ENCODE measurements at regions not wholly inside any gene's neighbourhood (a gene's known extent, or its start where the extent isn't known, plus 50 kb on each side); places are given as distances from the start of the nearest gene placed in this dataset.
"Not testable (repeated sequence)": the region's sequence is repeated elsewhere in the genome, so short reads cannot be mapped to it uniquely, and the experiment has no call there.

DNA sequence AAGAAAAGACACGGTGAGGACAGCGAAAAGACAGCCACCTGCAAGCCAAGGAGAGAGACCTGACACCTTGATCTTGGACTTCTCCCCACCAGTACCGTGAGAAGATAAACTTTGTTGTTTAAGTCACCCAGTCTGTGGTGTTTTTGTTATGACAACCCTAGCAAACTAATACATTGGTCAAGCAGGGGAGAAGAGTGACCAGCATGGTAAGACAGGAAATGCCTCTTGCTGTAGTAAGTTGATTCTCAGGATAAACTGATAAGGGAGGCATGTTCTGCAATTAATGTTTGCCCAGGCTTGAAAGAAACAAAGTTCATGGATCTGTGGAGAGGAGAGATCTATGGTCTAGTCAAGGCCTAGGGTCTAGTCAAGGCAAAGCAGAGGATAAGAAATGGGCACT lies 801.2 kb downstream of the MAT2B start:
- DNase-seq = no peak

DNA sequence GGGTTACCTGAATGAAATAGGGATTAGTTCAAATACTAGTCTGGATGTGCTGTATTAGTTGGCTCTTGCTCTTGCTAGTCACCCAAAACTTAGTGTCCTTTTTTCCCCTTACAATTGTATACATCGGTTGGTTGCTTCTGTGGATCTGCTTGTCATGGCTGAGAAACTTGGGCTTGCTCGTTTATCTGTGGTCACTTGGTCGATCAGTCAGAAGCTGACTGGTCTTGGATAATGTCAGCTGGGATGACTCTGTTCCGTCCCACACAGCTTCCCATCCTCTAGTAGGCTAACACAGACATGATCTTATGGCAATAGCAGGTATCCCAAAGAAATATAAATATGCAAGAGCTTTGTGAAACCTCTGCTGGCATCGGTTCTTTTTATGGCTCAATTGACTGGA lies 807.4 kb downstream of the MAT2B start:
- DNase-seq = no peak

DNA sequence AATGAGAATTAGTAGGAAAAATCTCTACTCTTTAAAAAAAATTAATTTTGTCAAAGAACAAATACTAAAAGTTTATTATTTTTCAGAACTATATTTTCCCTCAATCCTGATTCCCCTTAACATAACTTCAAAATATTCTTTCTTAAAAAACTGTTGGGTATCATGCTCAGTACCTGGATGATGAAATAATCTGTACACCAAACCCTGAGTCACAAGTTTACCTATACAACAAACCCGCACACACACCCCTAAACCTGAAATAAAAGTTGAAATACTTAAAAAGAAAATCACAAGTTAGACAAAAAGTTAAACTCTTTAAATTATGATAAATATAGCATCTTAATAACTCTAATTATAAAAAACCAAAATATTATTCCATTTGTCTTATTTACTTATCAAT lies 812.3 kb downstream of the MAT2B start:
- no peak for DNase-seq

DNA sequence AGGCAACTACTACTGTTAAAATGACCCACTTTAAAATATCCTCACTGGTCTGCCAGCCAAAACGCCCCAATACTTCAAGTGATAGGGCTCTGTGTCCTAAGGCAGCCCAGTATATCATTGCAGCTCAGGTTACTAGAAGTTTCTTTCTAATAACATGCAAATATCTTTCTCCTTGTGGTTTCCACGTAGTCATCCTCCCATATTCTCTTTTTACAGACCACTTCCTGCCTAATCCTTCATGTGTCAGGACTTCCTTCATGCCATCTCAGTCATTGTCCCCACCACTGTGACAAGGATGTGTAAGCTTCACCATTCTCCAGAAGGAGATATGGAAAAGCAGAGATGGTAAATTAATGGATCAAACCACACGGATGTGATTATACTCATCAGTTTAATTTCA lies 813.7 kb downstream of the MAT2B start:
- no peak for DNase-seq

DNA sequence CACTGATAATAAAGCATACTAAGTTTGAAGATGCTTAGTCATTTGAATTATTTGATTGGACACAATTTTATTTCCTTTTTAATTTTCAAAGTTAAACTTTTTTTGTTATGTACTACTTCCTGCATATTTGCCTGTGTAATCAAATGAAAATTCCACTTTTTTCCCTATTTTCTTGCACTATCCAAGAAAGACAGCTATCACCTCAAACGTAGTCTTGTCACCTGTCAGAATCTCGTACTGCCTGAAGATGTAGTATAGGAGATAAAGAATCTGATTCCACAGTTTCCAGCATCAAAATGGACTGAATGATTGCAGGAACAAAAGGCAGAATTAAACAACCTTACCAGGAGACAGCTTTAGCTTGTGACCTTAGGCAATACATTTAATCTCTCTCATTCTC lies 818.8 kb downstream of the MAT2B start:
- no peak for DNase-seq

DNA sequence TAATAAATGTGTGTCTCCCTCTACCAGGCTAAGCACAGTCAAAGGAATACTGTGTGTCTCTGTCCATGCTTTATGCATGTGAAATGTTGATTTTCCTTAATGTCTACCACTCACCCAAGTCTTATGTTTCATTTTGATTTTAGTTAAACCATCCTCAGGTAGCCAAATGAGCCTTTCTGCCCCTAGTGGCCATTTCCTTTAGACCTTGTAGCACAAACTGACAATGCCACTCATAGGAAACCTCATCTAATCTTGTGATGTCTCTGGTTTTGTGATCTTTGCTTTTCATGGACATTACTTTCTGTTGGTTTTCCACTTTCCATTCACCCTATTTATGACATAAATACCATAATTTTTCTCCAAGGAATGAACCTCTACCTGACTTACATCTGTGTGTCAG lies 820.8 kb downstream of the MAT2B start:
- DNase-seq = no peak

DNA sequence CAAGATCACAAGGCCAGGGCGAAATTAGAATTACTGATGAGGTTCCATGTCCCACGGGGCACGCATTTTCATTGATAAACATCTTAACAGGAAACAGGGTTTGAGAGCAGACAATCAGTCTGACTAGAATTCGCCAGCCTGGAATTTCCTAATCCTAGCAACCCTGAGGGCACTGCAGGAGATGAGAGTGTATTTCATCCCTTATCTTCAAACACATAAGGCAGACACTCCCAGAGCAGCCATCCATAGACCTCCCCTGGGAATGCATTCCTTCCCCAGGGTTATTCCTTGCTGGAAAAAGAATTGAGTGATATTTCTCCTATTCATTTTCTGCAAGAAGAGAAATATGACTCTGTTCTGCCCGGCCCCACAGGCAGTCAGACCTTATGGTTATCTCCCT lies 821.7 kb downstream of the MAT2B start:
- not testable (repeated sequence) for DNase-seq

DNA sequence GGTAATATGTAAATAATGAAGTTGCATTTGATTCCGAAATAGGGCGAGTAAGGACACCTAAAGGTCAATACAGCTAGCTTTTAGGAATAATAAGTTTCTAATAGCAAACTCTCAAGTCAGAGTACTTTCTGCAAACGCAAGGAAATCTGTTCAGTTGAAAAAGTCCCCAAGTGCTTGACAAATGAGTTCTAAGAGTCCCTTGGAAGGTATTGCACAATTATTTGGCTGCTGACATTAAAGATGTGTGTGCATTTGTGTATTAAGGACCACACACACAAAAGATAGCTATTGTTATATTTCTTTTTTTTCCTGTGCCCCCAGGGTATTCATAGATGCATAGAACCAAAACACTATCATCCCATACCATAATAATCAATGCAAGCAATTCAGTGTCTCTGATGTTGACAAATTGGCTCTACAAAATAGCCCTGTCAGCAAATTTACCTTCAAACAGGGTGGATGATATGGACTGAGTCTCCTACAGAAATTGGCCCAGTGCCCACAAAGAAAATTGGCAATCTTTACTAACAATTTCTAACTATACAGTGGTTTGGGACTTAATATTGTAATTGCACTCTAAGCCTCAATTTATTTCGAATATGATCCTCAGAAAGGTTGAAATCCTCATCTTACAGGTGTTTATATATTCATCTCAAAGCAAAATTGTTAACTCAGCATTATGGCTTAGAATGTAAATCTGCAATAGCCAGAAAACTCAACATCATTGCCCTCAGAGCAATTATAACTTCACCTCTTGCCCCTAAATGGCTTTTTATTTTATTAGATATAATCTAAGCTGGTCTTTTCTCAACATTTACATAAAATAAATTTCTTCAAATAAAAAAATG lies 827.2 kb downstream of the MAT2B start:
- no peak for DNase-seq

DNA sequence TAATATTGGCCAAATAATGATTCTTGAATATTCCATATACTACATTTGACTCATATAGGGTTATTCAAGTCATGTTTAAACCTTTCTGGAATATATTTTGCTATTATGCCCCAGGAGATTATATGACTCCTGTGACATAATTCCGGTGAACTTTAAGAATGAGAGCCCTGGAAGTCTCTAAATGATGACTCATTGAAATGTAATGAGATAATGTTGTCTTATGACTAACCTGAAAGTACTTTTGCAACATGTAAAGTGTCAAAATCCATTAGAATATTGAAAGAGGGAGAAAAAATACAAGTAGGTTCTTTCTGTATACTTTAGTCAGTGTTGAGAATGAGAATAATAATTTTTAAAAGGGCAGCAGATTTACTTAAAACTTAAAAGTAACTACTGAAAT lies 830.4 kb downstream of the MAT2B start:
- no peak for DNase-seq

DNA sequence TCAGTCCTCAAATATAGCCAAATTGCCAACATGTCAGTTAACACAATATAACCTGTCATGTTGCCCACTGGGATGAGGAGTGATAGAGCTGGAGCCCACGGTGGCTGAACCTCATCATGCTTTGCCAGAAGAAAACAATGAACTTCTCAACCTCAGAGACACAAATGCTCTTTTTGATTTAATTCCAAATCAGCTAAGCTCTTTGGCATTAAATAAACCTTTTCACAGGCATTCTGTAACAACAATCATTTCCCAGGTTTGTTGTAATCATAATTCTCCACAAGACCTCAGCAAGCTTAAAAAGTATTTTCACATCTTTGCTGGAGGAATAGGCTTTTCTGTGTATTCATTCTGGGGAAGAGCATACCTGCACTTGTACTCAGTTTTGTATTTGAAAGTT lies 830.9 kb downstream of the MAT2B start:
- DNase-seq = no peak

DNA sequence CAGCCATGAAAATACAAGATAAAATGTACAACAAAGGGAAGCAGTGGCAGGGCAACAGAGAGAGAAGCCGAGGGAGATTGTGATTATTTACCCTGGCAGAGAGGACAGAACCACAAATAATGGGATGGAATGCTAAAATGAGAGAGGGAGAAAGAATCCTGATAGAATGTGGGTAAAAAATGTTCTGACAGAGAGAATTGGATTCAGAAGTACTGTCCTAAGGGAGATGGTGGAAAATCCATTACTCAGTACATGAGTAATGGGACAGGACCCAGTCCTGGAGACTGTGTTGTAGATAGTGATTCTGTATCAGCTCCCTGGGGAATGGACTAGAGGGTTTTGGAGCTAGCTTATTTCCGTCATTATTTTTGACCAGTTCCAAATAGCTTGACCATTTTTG lies 831.5 kb downstream of the MAT2B start:
- no peak for DNase-seq

DNA sequence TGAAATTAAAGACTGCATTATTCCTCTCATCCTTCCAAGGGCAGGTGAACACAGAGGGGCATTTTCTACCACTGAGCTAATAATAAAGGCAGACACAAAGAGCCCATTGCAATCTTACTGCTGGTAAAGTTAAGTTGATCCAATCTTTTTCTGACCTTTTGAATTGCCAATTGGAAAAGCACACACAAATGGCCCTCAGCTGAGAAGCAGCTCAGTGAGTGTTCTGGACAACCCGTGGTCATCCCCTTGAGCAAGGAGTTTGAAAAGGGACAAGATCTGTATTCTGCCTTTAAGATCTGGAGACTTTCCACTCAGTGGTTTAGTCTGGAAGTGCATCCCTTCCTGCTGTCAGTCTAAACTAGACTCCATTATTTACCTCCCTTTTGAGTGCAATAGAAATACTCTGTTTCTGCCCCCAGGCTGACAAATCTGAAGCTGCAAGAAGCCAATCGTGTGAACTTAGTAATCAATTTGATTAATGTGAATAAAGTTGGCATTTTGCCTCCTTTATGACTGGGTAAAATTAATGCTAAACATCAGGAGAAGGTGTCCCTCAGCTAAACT lies 835.7 kb downstream of the MAT2B start:
- DNase-seq = peak; percentile 18 to 47

DNA sequence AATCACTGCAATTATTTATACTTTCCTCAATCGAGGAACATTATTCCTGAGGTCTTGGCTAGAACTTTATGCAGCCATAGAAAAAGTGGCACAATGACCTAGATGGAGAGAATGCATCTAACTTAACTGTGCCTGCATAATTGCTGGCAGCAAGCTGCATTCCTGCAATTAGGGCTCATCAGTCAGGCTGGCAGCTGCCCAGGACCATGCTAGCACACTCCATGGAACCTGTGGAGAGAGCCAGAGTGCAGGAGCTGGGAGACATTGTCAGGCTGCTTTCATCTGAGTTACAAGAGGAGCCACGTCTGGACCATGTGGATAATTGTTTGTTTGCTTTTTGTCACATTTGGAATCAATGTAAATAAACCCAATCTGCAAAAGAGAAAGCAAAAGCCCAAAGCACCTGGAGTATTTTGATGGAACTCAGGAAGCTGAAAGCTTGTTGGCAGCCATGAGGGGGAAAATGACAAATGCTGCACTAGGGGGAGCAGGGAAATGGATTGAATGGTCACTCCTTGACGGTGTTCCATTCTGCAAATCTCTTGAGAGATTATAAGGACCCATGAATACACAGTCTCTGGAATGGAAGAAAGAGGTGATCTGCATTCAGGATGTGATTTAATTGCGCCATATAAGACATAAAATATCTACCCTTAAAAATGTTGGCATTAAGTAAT lies 839.9 kb downstream of the MAT2B start:
- peak; percentile 91 to 97 for DNase-seq

DNA sequence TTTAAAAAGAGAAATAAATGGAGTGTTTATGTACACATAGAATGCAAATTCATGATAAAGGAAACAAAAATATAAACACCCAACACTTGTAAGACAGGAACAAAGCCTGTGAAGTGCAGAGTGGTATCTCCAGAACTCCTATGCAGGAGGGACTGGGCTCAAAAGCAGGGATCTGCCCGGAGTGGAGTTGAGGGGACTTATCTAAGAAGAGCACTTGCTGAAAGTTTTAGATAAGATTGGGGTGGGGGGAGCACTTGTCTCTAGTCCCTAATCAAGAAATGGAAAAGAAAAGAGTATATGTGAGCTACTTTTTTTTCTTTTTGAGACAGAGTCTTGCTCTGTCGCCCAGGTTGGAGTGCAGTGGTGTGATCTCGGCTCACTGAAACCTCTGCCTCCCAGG lies 840.4 kb downstream of the MAT2B start:
- no peak for DNase-seq

DNA sequence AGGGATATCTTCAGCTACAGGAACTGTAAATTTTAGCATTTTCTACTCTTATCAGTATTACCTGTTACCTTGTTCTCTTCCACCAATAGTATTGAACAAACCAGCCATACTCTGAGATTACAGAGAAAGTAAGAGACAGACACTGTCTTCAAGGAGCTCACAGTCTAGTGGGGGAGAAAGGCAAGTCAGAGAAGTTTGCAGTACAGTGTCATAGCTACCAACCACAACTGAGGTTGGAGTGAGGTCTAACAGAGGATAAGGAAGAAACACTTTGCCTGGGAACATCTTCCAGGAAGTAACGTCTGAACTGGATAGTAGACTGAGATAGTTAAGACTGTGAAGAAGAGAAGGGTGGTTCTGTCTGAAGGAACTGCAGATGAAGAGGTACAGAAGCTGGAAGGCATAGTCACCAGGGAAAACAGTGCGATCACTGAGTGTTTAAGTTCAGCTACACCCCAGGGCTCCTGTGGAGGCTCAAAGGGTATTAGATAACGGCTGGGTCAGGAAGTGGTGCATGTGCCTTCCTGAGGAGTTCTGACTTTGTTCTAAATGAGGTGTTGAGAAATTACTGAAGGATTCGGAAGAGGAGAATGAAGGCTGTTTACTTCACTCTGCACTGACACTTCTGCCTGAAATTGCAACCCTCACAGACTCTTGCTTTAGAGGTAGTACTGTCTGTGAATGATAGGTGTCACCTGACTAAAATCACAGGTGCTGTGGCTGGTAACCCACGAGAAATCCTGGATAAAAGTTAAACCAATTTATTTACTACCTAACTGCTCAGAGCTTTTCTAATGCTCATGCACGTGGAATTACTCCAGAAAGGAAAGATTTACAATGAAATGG lies 841.6 kb downstream of the MAT2B start:
- DNase-seq = no peak

DNA sequence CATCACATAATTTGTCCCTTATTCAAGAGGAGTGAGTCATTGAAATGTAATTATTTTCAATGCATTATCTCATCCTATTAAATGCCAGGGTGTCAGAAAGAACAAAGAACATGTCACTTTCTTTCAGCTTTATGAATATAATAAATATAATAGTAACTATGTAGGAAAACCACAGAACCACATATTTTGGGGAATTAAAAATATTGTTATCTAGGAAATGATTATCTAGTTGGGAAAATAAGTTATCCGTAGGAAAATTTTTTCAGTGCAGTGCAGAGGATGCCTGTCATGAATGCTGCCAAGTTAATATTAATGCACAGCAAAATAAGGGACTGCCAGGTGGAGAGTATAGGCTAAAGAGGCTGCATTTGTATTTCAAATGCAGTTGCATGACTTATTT lies 844.8 kb downstream of the MAT2B start:
- no peak for DNase-seq

DNA sequence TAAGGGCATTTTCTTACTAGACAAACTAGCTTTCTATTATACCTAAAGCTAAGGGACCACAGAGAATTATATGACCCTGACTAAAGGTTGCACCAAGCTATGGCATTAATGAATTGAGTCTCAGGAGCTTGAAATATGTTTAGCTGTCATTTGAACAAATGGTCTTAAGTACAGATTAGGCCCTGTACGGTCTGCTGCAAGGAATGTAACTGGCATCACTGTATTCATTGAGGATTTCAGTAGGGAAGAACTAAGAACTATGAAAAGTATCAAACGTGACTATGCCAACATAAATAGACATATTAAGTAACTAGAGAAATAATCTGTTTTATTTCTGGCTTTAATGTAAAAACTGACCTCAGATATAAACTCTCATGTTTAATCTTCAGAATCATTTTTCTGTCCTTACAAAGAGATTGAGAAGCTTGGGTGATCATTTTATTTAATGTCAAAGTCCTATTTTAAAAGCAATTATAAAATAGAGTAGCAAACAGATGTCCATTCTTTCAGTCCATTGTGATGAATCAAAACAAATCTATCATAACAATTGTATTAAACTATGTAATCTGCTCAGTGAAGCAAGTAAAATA lies 845.9 kb downstream of the MAT2B start:
- no peak for DNase-seq

DNA sequence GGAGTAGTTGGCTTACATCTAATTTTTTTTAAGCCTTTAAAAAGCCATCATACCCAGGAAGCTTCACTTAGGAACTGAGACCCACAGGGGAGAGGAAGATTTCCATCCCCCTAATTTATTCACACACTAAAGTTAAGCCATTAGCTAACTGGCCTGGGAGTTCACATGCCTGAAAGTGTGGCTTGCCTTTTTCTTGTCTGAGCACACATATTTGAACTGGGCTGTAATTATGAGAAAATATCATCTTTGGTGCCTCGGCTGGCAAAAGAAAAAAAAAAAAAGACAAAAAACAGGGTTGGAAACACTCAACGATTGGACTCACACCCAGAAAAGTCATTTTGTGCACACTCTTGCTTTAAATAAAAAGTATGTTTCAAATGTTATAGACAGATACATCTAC lies 847.3 kb downstream of the MAT2B start:
- no peak for DNase-seq

DNA sequence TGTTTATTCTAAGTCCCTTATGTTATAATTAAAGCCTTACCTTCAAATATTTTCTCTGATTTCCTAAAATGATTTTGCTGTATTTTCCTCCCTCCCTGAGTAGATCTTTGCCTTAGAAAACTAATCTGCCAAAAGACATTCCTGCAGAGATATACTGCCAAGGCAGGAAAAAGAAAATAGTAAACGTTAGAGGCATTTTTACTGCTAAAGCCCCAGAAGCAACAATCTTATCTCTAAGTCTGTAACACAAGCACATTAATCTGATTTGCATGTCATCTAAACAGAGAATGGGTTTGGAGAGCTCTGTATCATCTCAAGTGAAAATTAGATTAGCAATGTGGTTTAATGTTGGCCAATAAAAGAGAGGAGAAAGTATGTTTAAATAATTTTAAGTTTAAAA lies 847.7 kb downstream of the MAT2B start:
- no peak for DNase-seq

DNA sequence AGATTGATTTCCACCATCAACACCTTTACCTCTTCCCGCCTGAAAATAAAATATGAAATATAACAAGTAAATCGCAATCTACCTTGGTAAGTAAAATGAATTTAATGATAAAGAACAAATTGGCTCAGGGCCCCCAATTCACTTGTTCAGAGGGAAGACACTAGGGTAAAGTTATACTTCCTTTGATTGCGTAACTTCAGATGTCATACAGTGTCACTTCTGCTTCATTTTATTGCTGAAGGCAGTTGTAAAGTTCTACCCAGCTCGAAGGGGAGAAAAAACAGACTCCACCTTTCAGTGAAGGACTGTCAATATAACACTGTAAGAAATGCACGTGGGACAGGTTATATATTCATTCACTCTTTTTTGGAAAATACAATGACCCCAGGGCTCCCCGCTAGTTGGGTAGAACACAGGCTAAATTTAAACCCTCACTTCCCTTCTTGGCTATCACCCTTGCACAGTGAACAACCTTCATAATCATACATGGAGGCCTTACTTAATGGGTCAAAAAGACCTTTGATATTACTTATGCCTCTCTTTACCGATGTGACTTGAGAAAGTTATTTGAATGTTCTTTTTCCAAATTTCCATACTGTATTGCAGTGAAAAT lies 848.8 kb downstream of the MAT2B start:
- DNase-seq = no peak

DNA sequence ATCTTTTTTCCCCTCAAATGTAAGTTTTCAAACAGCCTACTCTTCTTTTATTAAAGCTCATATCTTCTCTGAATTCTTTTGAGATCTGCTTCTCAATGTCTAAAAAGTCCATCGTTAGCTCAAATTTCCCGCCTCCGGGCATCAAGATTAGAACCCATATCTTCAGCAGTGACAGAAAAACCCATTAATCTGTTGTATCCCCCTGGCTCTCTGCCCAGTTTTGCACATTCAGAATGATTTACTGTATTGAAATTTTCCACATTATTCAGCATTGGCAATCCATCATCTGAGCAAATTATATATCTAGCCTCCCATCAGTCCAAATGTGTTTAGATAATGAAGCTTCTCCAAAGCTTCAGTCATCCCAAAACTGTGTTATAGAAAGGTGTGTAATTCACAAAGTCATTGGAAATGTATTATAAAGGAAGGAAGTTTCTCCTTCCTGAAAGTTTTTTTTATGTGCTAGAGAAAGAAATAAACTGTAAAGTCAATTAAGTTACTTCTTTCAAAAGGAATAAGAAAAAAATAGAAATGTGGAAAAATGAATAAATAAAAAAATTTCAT lies 849.9 kb downstream of the MAT2B start:
- DNase-seq = peak; percentile 37 to 65

DNA sequence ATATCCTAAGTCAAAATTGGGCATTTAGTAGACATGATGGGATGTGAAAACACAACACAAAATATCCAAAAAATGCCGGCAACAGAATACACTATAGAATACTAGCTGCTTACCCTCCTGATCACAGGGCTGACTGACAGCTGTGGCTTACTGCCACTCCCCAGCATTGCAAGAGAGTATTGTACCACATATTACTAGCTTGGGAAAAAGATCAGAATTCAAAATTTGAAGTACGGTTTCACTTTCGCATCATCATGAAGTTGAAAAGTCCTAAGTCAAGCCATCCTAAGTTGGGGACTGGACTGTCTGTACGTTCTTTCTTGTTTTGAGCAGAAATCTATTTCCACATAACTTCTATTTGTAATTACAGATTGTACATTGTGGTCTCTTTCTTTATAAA lies 851.4 kb downstream of the MAT2B start:
- no peak for DNase-seq

Data from NCI-H2081 (cell line).